HEK293 (cell line): ENCODE measurements at regions not wholly inside any gene's neighbourhood (a gene's known extent, or its start where the extent isn't known, plus 50 kb on each side); places are given as distances from the start of the nearest gene placed in this dataset.

Source experiments
- CTCF ChIA-PET: fragments of 350-600 bp; formaldehyde crosslinking; extraction: SDS; loops from one replicate; lab custom pipeline; 2021; ENCODE audit warnings: antibody characterized with exemption; lab: Yijun Ruan, JAX
- POLR2A ChIA-PET: fragments of 300-600 bp; formaldehyde crosslinking; extraction: SDS; loops from one replicate; lab custom pipeline; 2020; ENCODE audit warnings: antibody characterized with exemption, inconsistent platforms; lab: Yijun Ruan, JAX
- H3K27ac ChIP-seq: fragments of 200-500 bp; sonication (Bioruptor generic); 2 replicates; pipeline ENCODE4 v1.5.1; 2014; ENCODE audit warnings: low read depth, low read length, control low read depth, inconsistent platforms; ENCODE audit errors: extremely low read depth
- H3K36me3 ChIP-seq, 2 experiments: fragments of 200-500 bp in 1 of 2; sonication (Bioruptor generic) in 1 of 2; 1 replicate in 1 of 2; 2 replicates in 1 of 2; pipeline ENCODE4 v1.5.1; 2014 to 2017; ENCODE audit warnings: inconsistent platforms in 2 of 2, low read length in 2 of 2; ENCODE audit not compliant: control insufficient read depth in 2 of 2, insufficient read depth in 1 of 2
- H3K4me1 ChIP-seq: fragments of 200-500 bp; sonication (Bioruptor generic); 2 replicates; pipeline ENCODE4 v1.5.1; 2014; ENCODE audit warnings: mild to moderate bottlenecking, low read length, inconsistent platforms; ENCODE audit not compliant: control insufficient read depth, insufficient read depth
- H3K4me3 ChIP-seq: 2 replicates; pipeline ENCODE4 v1.5.1; 2011; ENCODE audit warnings: low read depth, mild to moderate bottlenecking, control low read depth, low read length, moderate library complexity
- H3K9me3 ChIP-seq: fragments of 200-500 bp; sonication (Bioruptor generic); 2 replicates; pipeline ENCODE4 v1.5.1; 2014; ENCODE audit warnings: low read depth, low read length, inconsistent platforms; ENCODE audit not compliant: control insufficient read depth, insufficient read depth
- GFI1B ChIP-seq: fragments of 450-650 bp; formaldehyde crosslinking; IDR thresholded peaks from 2 replicates; pipeline ENCODE4 v1.5.1; 2016; ENCODE audit warnings: missing biosample characterization, missing genetic modification characterization
- IKZF3 ChIP-seq: fragments of 450-650 bp; IDR thresholded peaks from 2 replicates; pipeline ENCODE4 v1.5.0; 2018; ENCODE audit warnings: missing biosample characterization, mild to moderate bottlenecking, missing genetic modification characterization, moderate library complexity
- KLF17 ChIP-seq: fragments of 450-650 bp; formaldehyde crosslinking; IDR thresholded peaks from 2 replicates; pipeline ENCODE4 v1.5.1; 2016; ENCODE audit warnings: missing biosample characterization, missing genetic modification characterization
- PRDM2 ChIP-seq: fragments of 450-650 bp; formaldehyde crosslinking; IDR thresholded peaks from 2 replicates; pipeline ENCODE4 v1.5.1; 2016; ENCODE audit warnings: missing biosample characterization, missing genetic modification characterization, borderline replicate concordance
- PRDM6 ChIP-seq: fragments of 450-650 bp; formaldehyde crosslinking; IDR thresholded peaks from 2 replicates; pipeline ENCODE4 v1.5.1; 2017; ENCODE audit warnings: missing biosample characterization, missing genetic modification characterization
- SCRT1 ChIP-seq: fragments of 450-650 bp; formaldehyde crosslinking; IDR thresholded peaks from 2 replicates; pipeline ENCODE4 v1.5.1; 2016; ENCODE audit warnings: missing biosample characterization, missing genetic modification characterization, borderline replicate concordance
- ZBTB48 ChIP-seq: fragments of 450-650 bp; formaldehyde crosslinking; IDR thresholded peaks from 2 replicates; pipeline ENCODE4 v1.5.1; 2016; ENCODE audit warnings: missing biosample characterization, missing genetic modification characterization
- ZEB2 ChIP-seq: fragments of 450-650 bp; formaldehyde crosslinking; IDR thresholded peaks from 2 replicates; pipeline ENCODE4 v1.5.1; 2016; ENCODE audit warnings: missing biosample characterization, missing genetic modification characterization
- ZIC2 ChIP-seq: fragments of 450-650 bp; formaldehyde crosslinking; IDR thresholded peaks from 2 replicates; pipeline ENCODE4 v1.5.1; 2016; ENCODE audit warnings: missing biosample characterization, missing genetic modification characterization
- ZNF133 ChIP-seq: fragments of 450-650 bp; formaldehyde crosslinking; IDR thresholded peaks from 2 replicates; pipeline ENCODE4 v1.5.1; 2016; ENCODE audit warnings: missing biosample characterization, missing genetic modification characterization
- ZNF175 ChIP-seq: fragments of 450-650 bp; formaldehyde crosslinking; IDR thresholded peaks from 2 replicates; pipeline ENCODE4 v1.5.1; 2016; ENCODE audit warnings: missing biosample characterization, missing genetic modification characterization
- ZNF211 ChIP-seq: fragments of 450-650 bp; formaldehyde crosslinking; IDR thresholded peaks from 2 replicates; pipeline ENCODE4 v1.5.1; 2016; ENCODE audit warnings: low read depth, missing biosample characterization, missing genetic modification characterization
- ZNF223 ChIP-seq: fragments of 450-650 bp; formaldehyde crosslinking; IDR thresholded peaks from 2 replicates; pipeline ENCODE4 v1.5.1; 2016; ENCODE audit warnings: missing biosample characterization, missing genetic modification characterization
- ZNF266 ChIP-seq: fragments of 450-650 bp; formaldehyde crosslinking; IDR thresholded peaks from 2 replicates; pipeline ENCODE4 v1.5.1; 2016; ENCODE audit warnings: missing biosample characterization, missing genetic modification characterization, low read depth
- ZNF280D ChIP-seq: fragments of 450-650 bp; formaldehyde crosslinking; IDR thresholded peaks from 2 replicates; pipeline ENCODE4 v1.5.1; 2016; ENCODE audit warnings: missing biosample characterization, missing genetic modification characterization
- ZNF366 ChIP-seq: fragments of 450-650 bp; formaldehyde crosslinking; conservative IDR thresholded peaks from 2 replicates; pipeline ENCODE4 v1.5.1; 2016; ENCODE audit warnings: missing biosample characterization, missing genetic modification characterization
- ZNF558 ChIP-seq: fragments of 450-650 bp; formaldehyde crosslinking; IDR thresholded peaks from 2 replicates; pipeline ENCODE4 v1.5.1; 2016; ENCODE audit warnings: missing biosample characterization, missing genetic modification characterization
- ZNF596 ChIP-seq: fragments of 450-650 bp; IDR thresholded peaks from 2 replicates; pipeline ENCODE4 v1.5.0; 2018; ENCODE audit warnings: missing biosample characterization, mild to moderate bottlenecking, missing genetic modification characterization, moderate library complexity
- ZNF629 ChIP-seq: fragments of 450-650 bp; formaldehyde crosslinking; IDR thresholded peaks from 2 replicates; pipeline ENCODE4 v1.5.1; 2017; ENCODE audit warnings: missing biosample characterization, missing genetic modification characterization
- ZNF670 ChIP-seq: fragments of 450-650 bp; formaldehyde crosslinking; IDR thresholded peaks from 2 replicates; pipeline ENCODE4 v1.5.1; 2016; ENCODE audit warnings: missing biosample characterization, missing genetic modification characterization, low read depth
- ZNF677 ChIP-seq: fragments of 450-650 bp; IDR thresholded peaks from 2 replicates; pipeline ENCODE4 v1.5.0; 2018; ENCODE audit warnings: missing biosample characterization, mild to moderate bottlenecking, missing genetic modification characterization, moderate library complexity
- ZNF747 ChIP-seq: fragments of 450-650 bp; formaldehyde crosslinking; IDR thresholded peaks from 2 replicates; pipeline ENCODE4 v1.5.1; 2016; ENCODE audit warnings: missing biosample characterization, missing genetic modification characterization
- ZSCAN5A ChIP-seq: fragments of 450-650 bp; formaldehyde crosslinking; IDR thresholded peaks from 2 replicates; pipeline ENCODE4 v1.5.1; 2016; ENCODE audit warnings: missing biosample characterization, missing genetic modification characterization

- H3K4me1 ChIP-seq = no peaks in the 10 kb centered on the region
- TF ChIP-seq ZIC2 (tag by site-specific recombination) = no peak
- no peak for TF ChIP-seq ZNF175
- TF ChIP-seq ZNF677 (tag by site-specific recombination) = no peak
- TF ChIP-seq IKZF3 (tag by site-specific recombination) = no peak
- no peak for TF ChIP-seq ZNF211
- no peak for TF ChIP-seq ZNF670
- TF ChIP-seq ZBTB48 = no peak
- TF ChIP-seq ZSCAN5A (tag by site-specific recombination) = no peak
- no peak for TF ChIP-seq ZNF596 (tag by site-specific recombination)
- no peak for TF ChIP-seq ZEB2 (tag by site-specific recombination)
- TF ChIP-seq PRDM2 (tag by site-specific recombination) = no peak
- TF ChIP-seq PRDM6 (tag by site-specific recombination) = no peak
- no peak for TF ChIP-seq SCRT1 (tag by site-specific recombination)
- no peak for TF ChIP-seq ZNF629 (tag by site-specific recombination)
- no peak for TF ChIP-seq KLF17 (tag by site-specific recombination)
- TF ChIP-seq ZNF223 = no peak
- H3K27ac ChIP-seq = no peak overlapping the region
- H3K36me3 ChIP-seq = no peaks in the 10 kb centered on the region
- no peaks in the 10 kb centered on the region for H3K9me3 ChIP-seq
- ChIA-PET POLR2A (no interaction called here), CTCF (interaction anchor here (1.1 kb wide), 1 partner anchor 14 kb away, joined by 4 read pairs; no protein-coding TSS in a partner anchor)
- H3K4me3 ChIP-seq = no peak overlapping the region
These were observed 247.2 kb downstream of the CEMIP2 start for GRCh38 chr9:71521132-71521531.

- no peaks in the 10 kb centered on the region for H3K36me3 ChIP-seq
- H3K4me1 ChIP-seq = no peaks in the 10 kb centered on the region
- ChIA-PET POLR2A (no interaction called here), CTCF (no interaction called here)
- no peak overlapping the region for H3K27ac ChIP-seq
- H3K9me3 ChIP-seq = no peaks in the 10 kb centered on the region
- H3K4me3 ChIP-seq = no peak overlapping the region
- no peak for TF ChIP-seq ZNF133
- no peak for TF ChIP-seq ZNF266 (tag by site-specific recombination)
- TF ChIP-seq GFI1B = no peak
- no peak for TF ChIP-seq ZNF558
- TF ChIP-seq ZNF366 (tag by site-specific recombination) = no peak
- TF ChIP-seq ZNF747 = no peak
- no peak for TF ChIP-seq ZNF280D
These were observed 249.1 kb downstream of the CEMIP2 start for GRCh38 chr9:71519098-71519696.
